Neutrophil (primary cell): ENCODE measurements at regions not wholly inside any gene's neighbourhood (a gene's known extent, or its start where the extent isn't known, plus 50 kb on each side); places are given as distances from the start of the nearest gene placed in this dataset.

Experiments
- H3K27ac ChIP-seq: fragments of 200-600 bp; sonication (generic); 2 replicates; pipeline ENCODE4 v1.5.1; 2016; ENCODE audit warnings: mild to moderate bottlenecking, moderate library complexity
- H3K27me3 ChIP-seq: fragments of 200-600 bp; sonication (generic); 2 replicates; pipeline ENCODE4 v1.6.0; 2016; ENCODE audit warnings: mild to moderate bottlenecking
- H3K36me3 ChIP-seq: fragments of 200-600 bp; sonication (generic); 2 replicates; pipeline ENCODE4 v1.5.1; 2017
- H3K4me1 ChIP-seq, 2 experiments: fragments of 200-600 bp in 1 of 2; sonication (generic) in 1 of 2; 1 replicate in 1 of 2; 2 replicates in 1 of 2; pipeline versions ENCODE4 v1.5.1 to v1.6.1; 2013 to 2016; ENCODE audit warnings: low read depth in 1 of 2, low read length in 1 of 2, mild to moderate bottlenecking in 1 of 2, moderate library complexity in 1 of 2; ENCODE audit not compliant: control insufficient read depth in 1 of 2, insufficient read depth in 1 of 2
- H3K4me3 ChIP-seq, 2 experiments: fragments of 200-600 bp in 1 of 2; sonication (generic) in 1 of 2; 1 replicate in 1 of 2; 2 replicates in 1 of 2; pipeline ENCODE4 v1.5.1; 2013 to 2016; ENCODE audit warnings: low read depth in 1 of 2, low read length in 1 of 2, mild to moderate bottlenecking in 1 of 2, moderate library complexity in 1 of 2
- H3K9me3 ChIP-seq: fragments of 200-600 bp; sonication (generic); 2 replicates; pipeline ENCODE4 v1.5.1; 2016
- CTCF ChIP-seq: fragments of 200-600 bp; sonication (generic); IDR thresholded peaks from 2 replicates; pipeline ENCODE4 v1.5.1; 2016; ENCODE audit warnings: antibody characterized with exemption

GRCh38 chr3:48084929-48085328 lies 68.7 kb upstream of the MAP4 start:
- Histone ChIP-seq H3K4me3 (no peak overlapping the region), H3K4me1 (peaks cover 19 to 21% of the 10 kb centered on the region in 2 experiments), H3K27me3 (peaks cover 3% of the 10 kb centered on the region), H3K27ac (no peak overlapping the region), H3K9me3 (no peaks in the 10 kb centered on the region), H3K36me3 (no peaks in the 10 kb centered on the region)
- no peak for TF ChIP-seq CTCF

- Histone ChIP-seq H3K4me3 (no peak overlapping the region), H3K4me1 (peaks cover 13 to 15% of the 10 kb centered on the region in 2 experiments), H3K36me3 (no peaks in the 10 kb centered on the region), H3K9me3 (no peaks in the 10 kb centered on the region), H3K27ac (no peak overlapping the region), H3K27me3 (no peaks in the 10 kb centered on the region)
- no peak for TF ChIP-seq CTCF
Observed at GRCh38 chr3:48084170-48084569, 68.0 kb upstream of the MAP4 start.

- no peaks in the 10 kb centered on the region for H3K9me3 ChIP-seq
- H3K27me3 ChIP-seq, result no peaks in the 10 kb centered on the region
- no peak for TF ChIP-seq CTCF
- H3K4me1 ChIP-seq, result peaks cover 5 to 6% of the 10 kb centered on the region in 2 experiments
- H3K4me3 ChIP-seq, result no peak overlapping the region
- H3K36me3 ChIP-seq, result no peaks in the 10 kb centered on the region
- H3K27ac ChIP-seq, result no peak overlapping the region
Observed at GRCh38 chr3:48082580-48083184, 66.5 kb upstream of the MAP4 start.

GRCh38 chr3:48077815-48078214 lies 61.6 kb upstream of the MAP4 start:
- Histone ChIP-seq H3K4me1 (no peaks in the 10 kb centered on the region), H3K27ac (no peak overlapping the region), H3K36me3 (no peaks in the 10 kb centered on the region), H3K9me3 (no peaks in the 10 kb centered on the region), H3K4me3 (no peak overlapping the region), H3K27me3 (no peaks in the 10 kb centered on the region)
- TF ChIP-seq CTCF, result no peak

- H3K27ac ChIP-seq, result no peak overlapping the region
- H3K4me1 ChIP-seq, result peaks cover 0 to 5% of the 10 kb centered on the region in 2 experiments
- H3K27me3 ChIP-seq, result no peaks in the 10 kb centered on the region
- H3K4me3 ChIP-seq, result no peak overlapping the region
- no peak for TF ChIP-seq CTCF
- H3K36me3 ChIP-seq, result no peaks in the 10 kb centered on the region
- no peaks in the 10 kb centered on the region for H3K9me3 ChIP-seq
Observed at GRCh38 chr3:48070030-48070429, 53.8 kb upstream of the MAP4 start.
